ENCODE measurements at regions not wholly inside any gene's neighbourhood (a gene's known extent, or its start where the extent isn't known, plus 50 kb on each side); places are given as distances from the start of the nearest gene placed in this dataset.

DNA sequence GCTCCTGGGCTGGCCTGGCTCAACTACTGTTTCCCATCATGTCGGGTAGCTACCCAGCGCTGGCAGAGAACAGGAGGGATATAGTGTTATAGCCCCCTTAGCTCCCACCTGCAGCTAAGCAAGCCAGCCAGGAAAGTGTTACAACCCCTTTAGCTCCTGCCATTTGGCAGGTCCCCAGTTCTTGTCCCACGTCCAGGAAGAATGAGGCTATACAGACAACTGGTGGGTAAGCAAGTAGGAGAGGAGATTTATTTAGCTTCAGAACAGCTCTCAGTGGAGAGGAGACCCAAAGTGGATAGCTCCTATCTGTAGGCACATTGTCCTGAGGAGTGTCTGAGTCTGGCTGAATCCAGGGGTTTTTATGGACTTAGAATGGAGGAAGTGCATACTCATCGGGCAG lies 741.1 kb upstream of the B3GALT2 start:
- H3K4me1 Mint-ChIP-seq, result no peaks in the 10 kb centered on the region
- no peak overlapping the region for H2AFZ ChIP-seq (replicated peaks)
- H3K27ac ChIP-seq, result no peak overlapping the region
- H3K4me3 Mint-ChIP-seq, result no peak overlapping the region
- H3K4me1 ChIP-seq, result no peaks in the 10 kb centered on the region
- H3K9me3 ChIP-seq (ENCODE audit: low read depth), result no peaks in the 10 kb centered on the region
- H3K4me2 ChIP-seq, result no peak overlapping the region
- H3K27me3 Mint-ChIP-seq (ENCODE audit: insufficient read depth, low read depth), result no peaks in the 10 kb centered on the region
- TF ChIP-seq EZH2phosphoT487 (IDR thresholded peaks at IDR 0.05) (no peak), EZH2 (IDR thresholded peaks at IDR 0.05) (no peak)
- TF ChIP-seq, protein P1, sequence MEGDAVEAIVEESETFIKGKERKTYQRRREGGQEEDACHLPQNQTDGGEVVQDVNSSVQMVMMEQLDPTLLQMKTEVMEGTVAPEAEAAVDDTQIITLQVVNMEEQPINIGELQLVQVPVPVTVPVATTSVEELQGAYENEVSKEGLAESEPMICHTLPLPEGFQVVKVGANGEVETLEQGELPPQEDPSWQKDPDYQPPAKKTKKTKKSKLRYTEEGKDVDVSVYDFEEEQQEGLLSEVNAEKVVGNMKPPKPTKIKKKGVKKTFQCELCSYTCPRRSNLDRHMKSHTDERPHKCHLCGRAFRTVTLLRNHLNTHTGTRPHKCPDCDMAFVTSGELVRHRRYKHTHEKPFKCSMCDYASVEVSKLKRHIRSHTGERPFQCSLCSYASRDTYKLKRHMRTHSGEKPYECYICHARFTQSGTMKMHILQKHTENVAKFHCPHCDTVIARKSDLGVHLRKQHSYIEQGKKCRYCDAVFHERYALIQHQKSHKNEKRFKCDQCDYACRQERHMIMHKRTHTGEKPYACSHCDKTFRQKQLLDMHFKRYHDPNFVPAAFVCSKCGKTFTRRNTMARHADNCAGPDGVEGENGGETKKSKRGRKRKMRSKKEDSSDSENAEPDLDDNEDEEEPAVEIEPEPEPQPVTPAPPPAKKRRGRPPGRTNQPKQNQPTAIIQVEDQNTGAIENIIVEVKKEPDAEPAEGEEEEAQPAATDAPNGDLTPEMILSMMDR (IDR thresholded peaks at IDR 0.05), result no peak
- no peaks in the 10 kb centered on the region for H3K79me2 ChIP-seq (ENCODE audit: low read depth)
- H3F3A ChIP-seq (ENCODE audit: low read depth), result no peaks in the 10 kb centered on the region
- no peaks in the 10 kb centered on the region for H4K20me1 ChIP-seq (ENCODE audit: low read depth)
- no peaks in the 10 kb centered on the region for H3K36me3 ChIP-seq
- no peak overlapping the region for H3K4me3 ChIP-seq
- no peak overlapping the region for H3K9ac ChIP-seq
- no peak for DNase-seq (ENCODE audit: low spot score)
- H3K27me3 ChIP-seq, result no peaks in the 10 kb centered on the region
- no peaks in the 10 kb centered on the region for H3K36me3 Mint-ChIP-seq
- peaks cover 2% of the 10 kb centered on the region for H3K9me3 Mint-ChIP-seq
- H3K27ac Mint-ChIP-seq, result no peak overlapping the region

DNA sequence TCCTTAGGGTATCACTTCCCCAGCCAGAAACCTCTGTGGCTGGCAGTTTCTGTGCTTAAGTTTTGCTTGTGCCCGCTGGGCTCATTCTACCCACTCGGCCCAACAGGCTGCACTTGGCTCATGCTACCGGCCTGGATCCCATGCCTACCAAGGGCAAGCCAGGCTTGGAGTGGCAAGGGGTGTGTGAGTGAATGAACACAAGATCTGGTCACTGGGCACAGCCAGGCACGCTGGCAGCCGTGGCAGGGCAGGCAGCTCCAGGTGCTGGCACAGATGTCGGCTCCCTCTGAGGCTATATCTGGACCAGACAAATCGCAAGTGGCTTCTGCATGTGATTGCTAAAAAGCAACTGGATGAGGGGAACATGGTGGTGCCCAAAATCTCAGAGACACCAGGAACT lies 740.5 kb upstream of the B3GALT2 start:
- Mint-ChIP-seq H3K4me1 (no peaks in the 10 kb centered on the region), H3K9me3 (peaks cover 2% of the 10 kb centered on the region)

DNA sequence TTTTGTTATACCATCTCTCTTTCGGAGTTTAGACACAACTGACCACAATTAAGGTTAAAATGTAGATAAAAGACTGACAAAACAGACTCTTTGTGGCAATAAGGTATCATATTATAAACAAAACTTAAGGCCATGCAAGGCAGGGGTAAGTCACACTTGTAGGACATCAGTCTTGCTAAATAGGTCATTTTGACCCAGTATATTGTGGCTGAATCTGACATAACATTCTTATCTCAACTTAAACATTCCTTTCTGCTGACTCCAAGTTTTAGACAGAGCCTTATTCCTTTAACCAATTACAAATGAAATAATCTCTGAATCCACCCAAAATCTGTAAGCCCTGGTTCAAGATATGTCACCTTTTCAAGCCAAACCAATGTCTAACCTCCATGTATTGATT lies 733.4 kb upstream of the B3GALT2 start:
- Histone ChIP-seq H3K27ac (no peak overlapping the region), H3K9ac (no peak overlapping the region), H3K79me2 (ENCODE audit: low read depth) (no peaks in the 10 kb centered on the region), H3F3A (ENCODE audit: low read depth) (no peaks in the 10 kb centered on the region), H3K4me3 (no peak overlapping the region), H2AFZ (replicated peaks) (no peak overlapping the region), H3K27me3 (no peaks in the 10 kb centered on the region), H4K20me1 (ENCODE audit: low read depth) (no peaks in the 10 kb centered on the region), H3K36me3 (no peaks in the 10 kb centered on the region), H3K4me2 (no peak overlapping the region), H3K9me3 (ENCODE audit: low read depth) (no peaks in the 10 kb centered on the region), H3K4me1 (no peaks in the 10 kb centered on the region)
- Mint-ChIP-seq H3K4me3 (no peak overlapping the region), H3K27me3 (ENCODE audit: insufficient read depth, low read depth) (no peaks in the 10 kb centered on the region), H3K4me1 (no peaks in the 10 kb centered on the region), H3K27ac (no peak overlapping the region), H3K9me3 (peaks cover 2% of the 10 kb centered on the region), H3K36me3 (no peaks in the 10 kb centered on the region)
- TF ChIP-seq EZH2 (IDR thresholded peaks at IDR 0.05) (no peak), EZH2phosphoT487 (IDR thresholded peaks at IDR 0.05) (no peak)
- TF ChIP-seq, protein P1 (IDR thresholded peaks at IDR 0.05), result no peak
- DNase-seq (ENCODE audit: low spot score), result no peak

More for the DNA sequence above, 740.5 kb upstream of the B3GALT2 start:
- no peaks in the 10 kb centered on the region for H3F3A ChIP-seq (ENCODE audit: low read depth)
- H2AFZ ChIP-seq (replicated peaks), result no peak overlapping the region
- no peaks in the 10 kb centered on the region for H4K20me1 ChIP-seq (ENCODE audit: low read depth)
- TF ChIP-seq, protein P1 (IDR thresholded peaks at IDR 0.05), result no peak
- no peak for TF ChIP-seq EZH2 (IDR thresholded peaks at IDR 0.05)
- no peak for TF ChIP-seq EZH2phosphoT487 (IDR thresholded peaks at IDR 0.05)
- DNase-seq (ENCODE audit: low spot score), result no peak
- no peaks in the 10 kb centered on the region for H3K36me3 ChIP-seq
- H3K4me2 ChIP-seq, result no peak overlapping the region
- no peak overlapping the region for H3K27ac ChIP-seq
- no peaks in the 10 kb centered on the region for H3K9me3 ChIP-seq (ENCODE audit: low read depth)
- Mint-ChIP-seq H3K27ac (no peak overlapping the region), H3K4me3 (no peak overlapping the region), H3K36me3 (no peaks in the 10 kb centered on the region), H3K27me3 (ENCODE audit: insufficient read depth, low read depth) (no peaks in the 10 kb centered on the region)
- H3K79me2 ChIP-seq (ENCODE audit: low read depth), result no peaks in the 10 kb centered on the region
- H3K9ac ChIP-seq, result no peak overlapping the region
- H3K27me3 ChIP-seq, result no peaks in the 10 kb centered on the region
- H3K4me3 ChIP-seq, result no peak overlapping the region
- H3K4me1 ChIP-seq, result no peaks in the 10 kb centered on the region

Data from neural progenitor cell (in vitro differentiated cells).